Osteoblast (primary cell): ENCODE measurements at regions not wholly inside any gene's neighbourhood (a gene's known extent, or its start where the extent isn't known, plus 50 kb on each side); places are given as distances from the start of the nearest gene placed in this dataset.

Experiments
- DNase-seq: peaks from one replicate; pipeline ENCODE4 v3.0.0; 2011; ENCODE audit warnings: low spot score, mixed read lengths; ENCODE audit not compliant: insufficient read length; ENCODE audit errors: missing footprints
- H2AFZ ChIP-seq: 2 replicates; pipeline ENCODE4 v1.6.0; 2011; ENCODE audit warnings: mild to moderate bottlenecking, low read length
- H3K27ac ChIP-seq: 2 replicates; pipeline ENCODE4 v1.5.1; 2011; ENCODE audit warnings: mild to moderate bottlenecking, low read depth, low read length, moderate library complexity
- H3K27me3 ChIP-seq: 2 replicates; pipeline ENCODE4 v1.6.0; 2012; ENCODE audit warnings: mild to moderate bottlenecking, control low read depth, inconsistent platforms, low read length, moderate library complexity; ENCODE audit not compliant: insufficient read depth
- H3K36me3 ChIP-seq: 2 replicates; pipeline ENCODE4 v1.5.1; 2011; ENCODE audit warnings: mild to moderate bottlenecking, low read length, control low read depth, moderate library complexity; ENCODE audit not compliant: insufficient read depth
- H3K4me1 ChIP-seq: 2 replicates; pipeline ENCODE4 v1.5.1; 2011; ENCODE audit warnings: mild to moderate bottlenecking, low read length, control low read depth, moderate library complexity; ENCODE audit not compliant: insufficient read depth
- H3K4me2 ChIP-seq: 2 replicates; pipeline ENCODE4 v1.6.0; 2011; ENCODE audit warnings: mild to moderate bottlenecking, low read length; ENCODE audit not compliant: insufficient read depth
- H3K4me3 ChIP-seq: fragments of 200-600 bp; sonication (generic); 3 replicates; pipeline ENCODE4 v1.5.1; 2012; ENCODE audit warnings: mild to moderate bottlenecking, low read length, inconsistent platforms; ENCODE audit not compliant: insufficient read depth
- H3K79me2 ChIP-seq: 2 replicates; pipeline ENCODE4 v1.6.0; 2012; ENCODE audit warnings: mild to moderate bottlenecking, low read length, control low read depth, inconsistent platforms; ENCODE audit not compliant: insufficient read depth
- H3K9me3 ChIP-seq: 2 replicates; pipeline ENCODE4 v1.5.1; 2011; ENCODE audit warnings: low read depth, low read length, control low read depth
- H4K20me1 ChIP-seq: 2 replicates; pipeline ENCODE4 v1.6.0; 2012; ENCODE audit warnings: mild to moderate bottlenecking, low read length, control low read depth; ENCODE audit not compliant: insufficient read depth
- TF ChIP-seq, protein P1 (sequence below): IDR thresholded peaks from 2 replicates; pipeline ENCODE4 v1.5.1; 2011; ENCODE audit warnings: mild to moderate bottlenecking, low read depth, low read length, moderate library complexity; ENCODE audit errors: extremely low read depth

DNA sequence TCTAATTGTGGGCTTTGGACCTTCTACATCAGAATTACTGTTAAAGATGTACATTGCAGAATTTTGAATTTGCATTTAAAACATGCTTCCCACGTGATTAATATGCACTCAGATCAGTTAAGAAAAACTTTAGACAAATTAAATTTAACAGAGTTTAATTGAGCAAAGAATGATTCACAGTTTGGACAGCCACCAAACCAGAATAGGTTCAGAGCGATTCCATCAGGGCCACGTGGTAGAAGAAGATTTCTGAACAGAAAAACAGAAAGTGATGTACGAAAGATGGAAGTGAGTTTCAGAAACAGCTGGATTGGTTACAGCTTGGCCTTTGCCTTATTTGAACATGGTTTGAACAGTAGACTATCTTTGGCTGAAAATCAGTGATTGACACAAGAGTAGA lies 704.2 kb upstream of the MAP3K7 start:
- TF ChIP-seq, protein P1, sequence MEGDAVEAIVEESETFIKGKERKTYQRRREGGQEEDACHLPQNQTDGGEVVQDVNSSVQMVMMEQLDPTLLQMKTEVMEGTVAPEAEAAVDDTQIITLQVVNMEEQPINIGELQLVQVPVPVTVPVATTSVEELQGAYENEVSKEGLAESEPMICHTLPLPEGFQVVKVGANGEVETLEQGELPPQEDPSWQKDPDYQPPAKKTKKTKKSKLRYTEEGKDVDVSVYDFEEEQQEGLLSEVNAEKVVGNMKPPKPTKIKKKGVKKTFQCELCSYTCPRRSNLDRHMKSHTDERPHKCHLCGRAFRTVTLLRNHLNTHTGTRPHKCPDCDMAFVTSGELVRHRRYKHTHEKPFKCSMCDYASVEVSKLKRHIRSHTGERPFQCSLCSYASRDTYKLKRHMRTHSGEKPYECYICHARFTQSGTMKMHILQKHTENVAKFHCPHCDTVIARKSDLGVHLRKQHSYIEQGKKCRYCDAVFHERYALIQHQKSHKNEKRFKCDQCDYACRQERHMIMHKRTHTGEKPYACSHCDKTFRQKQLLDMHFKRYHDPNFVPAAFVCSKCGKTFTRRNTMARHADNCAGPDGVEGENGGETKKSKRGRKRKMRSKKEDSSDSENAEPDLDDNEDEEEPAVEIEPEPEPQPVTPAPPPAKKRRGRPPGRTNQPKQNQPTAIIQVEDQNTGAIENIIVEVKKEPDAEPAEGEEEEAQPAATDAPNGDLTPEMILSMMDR, result no peak

DNA sequence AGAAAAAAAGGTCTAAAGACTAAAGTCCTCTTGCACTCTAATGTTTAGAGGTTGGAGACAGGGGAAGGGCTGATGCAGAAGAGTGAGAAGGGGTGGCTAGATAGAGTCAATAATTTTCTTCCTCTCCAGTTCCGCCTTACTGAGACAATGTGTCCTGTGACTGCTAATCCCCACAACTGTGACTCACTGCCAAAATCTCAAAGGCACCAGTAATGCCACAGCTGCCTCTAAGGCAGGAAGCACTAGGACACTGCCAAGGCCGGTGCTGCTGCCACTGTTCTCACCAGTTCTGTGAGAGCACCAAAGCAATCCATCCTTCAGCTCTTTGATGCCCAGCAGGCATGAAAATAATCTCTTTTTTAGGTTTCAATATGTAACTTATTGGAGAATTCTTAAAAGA lies 701.9 kb upstream of the MAP3K7 start:
- no peaks in the 10 kb centered on the region for H4K20me1 ChIP-seq
- no peak overlapping the region for H2AFZ ChIP-seq
- TF ChIP-seq, protein P1, result no peak
- H3K27ac ChIP-seq, result no peak overlapping the region
- no peak overlapping the region for H3K4me3 ChIP-seq
- H3K36me3 ChIP-seq, result no peaks in the 10 kb centered on the region
- H3K4me2 ChIP-seq, result no peak overlapping the region
- no peaks in the 10 kb centered on the region for H3K79me2 ChIP-seq
- H3K9me3 ChIP-seq, result peaks cover 4% of the 10 kb centered on the region
- H3K27me3 ChIP-seq, result no peaks in the 10 kb centered on the region
- DNase-seq, result no peak
- no peaks in the 10 kb centered on the region for H3K4me1 ChIP-seq

More for the DNA sequence above, 704.2 kb upstream of the MAP3K7 start:
- Histone ChIP-seq H3K4me1 (no peaks in the 10 kb centered on the region), H3K27me3 (no peaks in the 10 kb centered on the region), H2AFZ (no peak overlapping the region), H4K20me1 (no peaks in the 10 kb centered on the region), H3K4me3 (no peak overlapping the region), H3K4me2 (no peak overlapping the region), H3K9me3 (peaks cover 4% of the 10 kb centered on the region), H3K27ac (no peak overlapping the region), H3K79me2 (no peaks in the 10 kb centered on the region), H3K36me3 (no peaks in the 10 kb centered on the region)
- no peak for DNase-seq

DNA sequence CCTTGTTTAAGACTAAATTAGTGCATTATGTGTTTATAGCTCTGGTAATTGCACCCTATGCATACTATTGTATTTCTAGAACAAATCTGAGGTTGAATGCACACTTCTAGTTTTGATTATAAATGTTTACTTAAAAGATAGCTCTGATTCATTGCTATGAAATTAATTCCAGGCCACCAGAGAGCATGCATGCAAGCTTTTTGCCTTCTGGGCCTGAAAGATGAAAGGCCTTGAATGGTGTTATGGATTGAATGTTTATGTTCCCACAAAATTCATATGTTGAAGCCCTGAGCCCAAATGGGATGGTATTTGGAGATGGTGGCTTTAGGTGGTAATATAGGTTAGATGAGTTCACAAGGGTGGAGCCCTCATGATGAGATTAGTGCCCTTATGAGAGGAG lies 695.0 kb upstream of the MAP3K7 start:
- Histone ChIP-seq H4K20me1 (no peaks in the 10 kb centered on the region), H3K27ac (no peak overlapping the region), H2AFZ (no peak overlapping the region), H3K79me2 (no peaks in the 10 kb centered on the region), H3K27me3 (no peaks in the 10 kb centered on the region), H3K4me3 (no peak overlapping the region), H3K4me2 (no peak overlapping the region), H3K4me1 (no peaks in the 10 kb centered on the region), H3K36me3 (no peaks in the 10 kb centered on the region), H3K9me3 (peaks cover 5% of the 10 kb centered on the region)
- TF ChIP-seq, protein P1, result no peak
- no peak for DNase-seq

DNA sequence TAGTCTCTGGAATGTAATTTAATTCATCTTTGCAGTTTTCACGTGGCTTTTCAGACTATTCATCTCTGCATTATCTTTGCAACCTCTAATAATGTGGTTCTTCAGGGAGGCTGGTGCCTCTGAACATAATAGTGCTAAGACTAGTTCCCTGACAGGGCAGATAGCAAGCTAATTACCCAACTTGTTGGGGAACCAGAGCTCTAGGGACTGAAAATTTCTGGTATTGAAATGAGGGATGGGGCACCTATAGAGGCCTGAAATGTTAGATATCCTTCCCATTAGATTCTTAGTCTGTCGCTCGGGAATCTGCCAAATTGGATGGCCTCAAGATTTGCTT lies 693.6 kb upstream of the MAP3K7 start:
- no peaks in the 10 kb centered on the region for H3K36me3 ChIP-seq
- no peak for DNase-seq
- H3K9me3 ChIP-seq, result peaks cover 5% of the 10 kb centered on the region
- TF ChIP-seq, protein P1, result no peak
- no peak overlapping the region for H3K4me3 ChIP-seq
- H3K27me3 ChIP-seq, result no peaks in the 10 kb centered on the region
- no peak overlapping the region for H3K4me2 ChIP-seq
- H4K20me1 ChIP-seq, result no peaks in the 10 kb centered on the region
- no peaks in the 10 kb centered on the region for H3K4me1 ChIP-seq
- no peak overlapping the region for H3K27ac ChIP-seq
- no peaks in the 10 kb centered on the region for H3K79me2 ChIP-seq
- no peak overlapping the region for H2AFZ ChIP-seq
